CD4-positive, alpha-beta T cell (primary cell): ENCODE measurements at regions not wholly inside any gene's neighbourhood (a gene's known extent, or its start where the extent isn't known, plus 50 kb on each side); places are given as distances from the start of the nearest gene placed in this dataset.

ENCODE experiments used
- ATAC-seq: fragments of 200-7000 bp; cut with Tn5 transposase; one replicate; pipeline ENCODE4 v1.10.0; 2022; ENCODE audit warnings: mild to moderate bottlenecking; ENCODE audit not compliant: poor library complexity
- CTCF ChIA-PET: fragments of 350-600 bp; sonication (Branson Sonifier 250); formaldehyde crosslinking; loops from one replicate; lab custom pipeline; 2021; ENCODE audit warnings: antibody characterized with exemption, inconsistent platforms; lab: Charles Lee
- POLR2A ChIA-PET: fragments of 350-600 bp; sonication (Branson Sonifier 250); formaldehyde crosslinking; loops from one replicate; lab custom pipeline; 2021; ENCODE audit warnings: antibody characterized with exemption, inconsistent platforms; lab: Charles Lee
- DNase-seq, 14 experiments: peaks; one replicate each; pipeline ENCODE4 v3.0.0-alpha.2; 2013 to 2020; ENCODE audit warnings: mixed read lengths in 2 of 14
- H3K27ac ChIP-seq, 2 donors: one replicate each; pipeline versions ENCODE4 v1.5.1 to v1.7.0; 2013; ENCODE audit warnings: low read length in 2 of 2, low read depth in 1 of 2, mild to moderate bottlenecking in 1 of 2
- H3K27me3 ChIP-seq, 2 experiments: 1 replicate in 1 of 2; 2 replicates in 1 of 2; pipeline versions ENCODE4 v1.6.1 to v1.7.0; 2013; ENCODE audit warnings: low read length in 2 of 2, control low read depth in 1 of 2, mild to moderate bottlenecking in 1 of 2, moderate library complexity in 1 of 2; ENCODE audit not compliant: insufficient read depth in 2 of 2, control insufficient read depth in 1 of 2
- H3K36me3 ChIP-seq: one replicate; pipeline ENCODE4 v1.6.1; 2013; ENCODE audit warnings: low read length, control low read depth; ENCODE audit not compliant: insufficient read depth
- H3K4me1 ChIP-seq: one replicate; pipeline ENCODE4 v1.6.1; 2013; ENCODE audit warnings: low read length, control low read depth; ENCODE audit not compliant: insufficient read depth
- H3K4me3 ChIP-seq: one replicate; pipeline ENCODE4 v1.5.1; 2013; ENCODE audit warnings: mild to moderate bottlenecking, low read length, moderate library complexity
- H3K9me3 ChIP-seq, 2 experiments: 1 replicate in 1 of 2; 2 replicates in 1 of 2; pipeline versions ENCODE4 v1.6.1 to v1.7.0; 2013; ENCODE audit warnings: low read length in 2 of 2, mild to moderate bottlenecking in 2 of 2, control low read depth in 1 of 2, moderate library complexity in 1 of 2; ENCODE audit not compliant: control insufficient read depth in 1 of 2, insufficient read depth in 1 of 2
- H3K27ac Mint-ChIP-seq: one replicate; pipeline ENCODE4 v1.8.0; 2020; ENCODE audit warnings: mixed read lengths
- H3K27me3 Mint-ChIP-seq: one replicate; pipeline ENCODE4 v1.8.0; 2021; ENCODE audit warnings: mixed read lengths
- H3K36me3 Mint-ChIP-seq: one replicate; pipeline ENCODE4 v1.8.0; 2021; ENCODE audit warnings: low read depth, mixed read lengths
- H3K4me1 Mint-ChIP-seq: one replicate; pipeline ENCODE4 v1.8.0; 2021; ENCODE audit warnings: low read depth, mixed read lengths
- H3K4me3 Mint-ChIP-seq: one replicate; pipeline ENCODE4 v1.8.0; 2020; ENCODE audit warnings: mild to moderate bottlenecking, mixed read lengths
- H3K9me3 Mint-ChIP-seq: one replicate; pipeline ENCODE4 v1.8.0; 2020; ENCODE audit warnings: mixed read lengths
- intact Hi-C, 2 experiments: fragments of 100-400 bp; cut with DNase I in 1 of 2; cut with micrococcal nuclease in 1 of 2; formaldehyde crosslinking; loops; one replicate each; pipeline versions ENCODE4 v1.15.1 to v1.9.0; 2023 to 2025; cut with DNase I, micrococcal nuclease
- TF ChIP-seq, protein P1 (sequence below): fragments of 200-600 bp; IDR thresholded peaks from one replicate; pipeline ENCODE4 v1.8.0; 2022; ENCODE audit warnings: antibody characterized with exemption, mild to moderate bottlenecking

DNA sequence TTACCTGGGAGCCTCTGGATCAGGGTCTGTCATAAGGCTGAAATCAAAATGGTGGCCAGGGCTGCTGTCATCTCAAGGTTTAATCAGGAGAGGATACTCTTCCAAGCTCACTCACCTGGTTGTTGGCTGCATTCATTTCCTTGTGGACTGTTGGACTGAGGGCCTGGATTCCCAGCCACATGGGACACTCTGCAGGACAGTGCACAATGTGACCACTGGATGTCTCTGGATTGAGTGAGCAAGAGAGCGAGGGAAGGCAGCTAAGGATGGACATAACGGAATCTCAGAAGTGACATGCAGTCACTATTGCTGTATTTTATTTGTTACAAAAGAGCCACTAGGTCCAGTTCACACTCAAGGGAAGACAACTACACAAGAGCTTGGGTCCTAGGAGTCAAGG lies 229.1 kb downstream of the S1PR1 start:
- no peaks in the 10 kb centered on the region for H3K4me1 Mint-ChIP-seq
- no peaks in the 10 kb centered on the region for H3K36me3 Mint-ChIP-seq
- H3K27ac Mint-ChIP-seq = no peak overlapping the region
- H3K27me3 Mint-ChIP-seq = no peaks in the 10 kb centered on the region
- H3K4me3 ChIP-seq = no peak overlapping the region
- ChIA-PET POLR2A (no interaction called here), CTCF (interaction anchor here (0.7 kb wide), 1 partner anchor 20 kb away, joined by 3 read pairs; no protein-coding TSS in a partner anchor)
- no peak overlapping the region for H3K27ac ChIP-seq
- H3K9me3 ChIP-seq = no peaks in the 10 kb centered on the region
- H3K9me3 Mint-ChIP-seq = no peaks in the 10 kb centered on the region
- ATAC-seq = no peak
- no peaks in the 10 kb centered on the region for H3K36me3 ChIP-seq
- no peak for DNase-seq
- TF ChIP-seq, protein P1, sequence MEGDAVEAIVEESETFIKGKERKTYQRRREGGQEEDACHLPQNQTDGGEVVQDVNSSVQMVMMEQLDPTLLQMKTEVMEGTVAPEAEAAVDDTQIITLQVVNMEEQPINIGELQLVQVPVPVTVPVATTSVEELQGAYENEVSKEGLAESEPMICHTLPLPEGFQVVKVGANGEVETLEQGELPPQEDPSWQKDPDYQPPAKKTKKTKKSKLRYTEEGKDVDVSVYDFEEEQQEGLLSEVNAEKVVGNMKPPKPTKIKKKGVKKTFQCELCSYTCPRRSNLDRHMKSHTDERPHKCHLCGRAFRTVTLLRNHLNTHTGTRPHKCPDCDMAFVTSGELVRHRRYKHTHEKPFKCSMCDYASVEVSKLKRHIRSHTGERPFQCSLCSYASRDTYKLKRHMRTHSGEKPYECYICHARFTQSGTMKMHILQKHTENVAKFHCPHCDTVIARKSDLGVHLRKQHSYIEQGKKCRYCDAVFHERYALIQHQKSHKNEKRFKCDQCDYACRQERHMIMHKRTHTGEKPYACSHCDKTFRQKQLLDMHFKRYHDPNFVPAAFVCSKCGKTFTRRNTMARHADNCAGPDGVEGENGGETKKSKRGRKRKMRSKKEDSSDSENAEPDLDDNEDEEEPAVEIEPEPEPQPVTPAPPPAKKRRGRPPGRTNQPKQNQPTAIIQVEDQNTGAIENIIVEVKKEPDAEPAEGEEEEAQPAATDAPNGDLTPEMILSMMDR = no peak
- intact Hi-C loops = no loop called here
- H3K27me3 ChIP-seq = no peaks in the 10 kb centered on the region
- no peak overlapping the region for H3K4me3 Mint-ChIP-seq
- no peaks in the 10 kb centered on the region for H3K4me1 ChIP-seq

DNA sequence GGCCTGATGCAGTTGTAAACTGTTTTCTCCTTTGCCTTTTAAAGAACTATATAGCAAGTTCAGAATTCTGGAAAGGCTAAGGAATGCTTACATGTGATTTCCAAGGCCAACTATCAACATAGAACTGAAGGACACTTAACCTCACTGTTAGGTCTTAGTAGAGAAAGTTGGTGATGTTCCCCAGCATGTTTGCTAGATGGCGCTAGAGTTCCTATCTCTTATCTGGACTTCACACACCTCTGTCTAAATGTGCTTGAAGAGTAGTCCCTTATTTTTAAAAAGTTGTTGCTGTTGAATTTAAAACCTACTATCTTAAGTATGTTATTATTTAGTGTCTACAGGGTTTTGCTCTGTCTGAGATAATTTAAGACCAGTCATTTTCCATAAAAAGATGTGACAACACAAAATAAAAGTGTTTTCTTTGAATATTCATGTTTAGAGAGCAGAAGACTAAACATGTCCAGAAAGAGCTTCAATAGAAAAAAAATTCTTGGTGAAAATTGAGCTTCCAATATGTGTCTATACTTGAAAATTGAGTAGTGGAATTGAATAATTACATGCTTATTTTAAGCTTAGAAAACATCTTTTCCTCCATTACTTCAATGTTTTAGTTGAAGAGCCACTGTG lies 237.3 kb downstream of the S1PR1 start:
- Histone ChIP-seq H3K4me3 (no peak overlapping the region), H3K27ac (no peak overlapping the region), H3K4me1 (no peaks in the 10 kb centered on the region), H3K9me3 (peaks cover 4 to 11% of the 10 kb centered on the region in 2 experiments), H3K27me3 (no peaks in the 10 kb centered on the region), H3K36me3 (no peaks in the 10 kb centered on the region)
- DNase-seq (no peak), ATAC-seq (no peak)
- TF ChIP-seq, protein P1 = no peak
- H3K36me3 Mint-ChIP-seq = no peaks in the 10 kb centered on the region
- H3K9me3 Mint-ChIP-seq = peaks cover 12% of the 10 kb centered on the region
- ChIA-PET POLR2A (interaction anchor here (0.7 kb wide), 1 partner anchor 23 kb away, joined by 3 read pairs; no protein-coding TSS in a partner anchor), CTCF (interaction anchor here (2.0 kb wide), 1 partner anchor 10 kb away, joined by 5 read pairs; no protein-coding TSS in a partner anchor)
- no peak overlapping the region for H3K27ac Mint-ChIP-seq
- H3K4me3 Mint-ChIP-seq = no peak overlapping the region
- intact Hi-C loops = no loop called here
- H3K4me1 Mint-ChIP-seq = no peaks in the 10 kb centered on the region
- H3K27me3 Mint-ChIP-seq = no peaks in the 10 kb centered on the region

DNA sequence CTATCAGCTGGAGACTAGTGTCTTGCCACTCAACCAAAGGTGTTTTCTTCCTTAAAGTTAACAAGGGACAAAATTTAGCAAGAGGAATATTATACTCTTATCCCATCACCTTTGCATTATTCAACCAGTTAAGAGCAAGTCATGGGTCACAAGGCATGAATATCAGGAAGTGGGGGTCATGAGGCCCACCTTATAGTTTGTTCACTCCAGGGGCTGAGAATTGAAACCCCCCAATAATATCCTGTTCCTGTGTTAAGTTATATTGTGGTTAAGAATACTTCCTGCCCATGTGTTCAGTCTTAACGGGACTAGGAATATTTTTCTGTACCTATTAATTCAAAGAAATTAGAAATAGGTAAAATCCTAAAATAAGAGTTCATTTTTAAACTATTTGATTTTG lies 239.7 kb downstream of the S1PR1 start:
- DNase-seq (no peak), ATAC-seq (no peak)
- Histone ChIP-seq H3K4me1 (no peaks in the 10 kb centered on the region), H3K4me3 (no peak overlapping the region), H3K27me3 (no peaks in the 10 kb centered on the region), H3K9me3 (peaks cover 4 to 11% of the 10 kb centered on the region in 2 experiments), H3K27ac (no peak overlapping the region), H3K36me3 (no peaks in the 10 kb centered on the region)
- Mint-ChIP-seq H3K27ac (no peak overlapping the region), H3K9me3 (peaks cover 9% of the 10 kb centered on the region), H3K27me3 (no peaks in the 10 kb centered on the region), H3K4me1 (no peaks in the 10 kb centered on the region), H3K4me3 (no peak overlapping the region), H3K36me3 (no peaks in the 10 kb centered on the region)
- intact Hi-C loops = no loop called here
- TF ChIP-seq, protein P1 = no peak
- ChIA-PET POLR2A (no interaction called here), CTCF (no interaction called here)
